ENCODE measurements at regions not wholly inside any gene's neighbourhood (a gene's known extent, or its start where the extent isn't known, plus 50 kb on each side); places are given as distances from the start of the nearest gene placed in this dataset.
A peak's percentile ranks its signal among the peaks of the same experiment; 100 is the strongest.
"Not testable (repeated sequence)": the region's sequence is repeated elsewhere in the genome, so short reads cannot be mapped to it uniquely, and the experiment has no call there.

DNA sequence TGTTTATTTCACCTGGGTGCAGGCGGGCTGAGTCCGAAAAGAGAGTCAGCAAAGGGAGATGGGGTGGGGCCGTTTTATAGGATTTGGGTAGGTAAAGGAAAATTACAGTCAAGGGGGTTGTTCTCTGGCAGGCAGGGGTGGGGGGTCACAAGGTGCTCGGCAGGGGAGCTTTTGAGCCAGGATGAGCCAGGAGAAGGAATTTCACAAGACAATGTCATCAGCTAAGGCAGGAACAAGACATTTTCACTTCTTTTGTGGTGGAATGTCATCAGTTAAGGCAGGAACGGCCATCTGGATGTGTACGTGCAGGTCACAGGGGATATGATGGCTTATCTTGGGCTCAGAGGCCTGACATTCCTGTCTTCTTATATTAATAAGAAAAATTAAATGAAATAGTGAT lies 115.8 kb upstream of the KCNJ3 start:
- not testable (repeated sequence) for DNase-seq (ENCODE audit: low read depth)

DNA sequence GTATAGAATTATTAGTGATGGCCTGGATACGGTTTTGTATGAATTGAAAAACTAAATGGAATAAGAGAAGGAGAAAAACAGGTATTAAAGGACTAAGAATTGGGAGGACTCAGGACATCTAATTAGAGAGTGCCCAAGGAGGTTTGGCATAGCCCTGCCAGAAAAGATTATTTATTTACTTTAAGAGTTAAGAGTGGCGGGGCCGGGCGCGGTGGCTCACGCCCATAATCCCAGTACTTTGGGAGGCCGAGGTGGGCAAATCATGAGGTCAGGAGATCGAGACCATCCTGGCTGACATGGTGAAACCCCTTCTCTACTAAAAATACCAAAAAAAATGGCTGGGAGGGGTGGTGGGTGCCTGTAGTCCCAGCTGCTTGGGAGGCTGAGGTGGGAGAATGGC lies 115.2 kb upstream of the KCNJ3 start:
- DNase-seq (ENCODE audit: low read depth), result not testable (repeated sequence)

DNA sequence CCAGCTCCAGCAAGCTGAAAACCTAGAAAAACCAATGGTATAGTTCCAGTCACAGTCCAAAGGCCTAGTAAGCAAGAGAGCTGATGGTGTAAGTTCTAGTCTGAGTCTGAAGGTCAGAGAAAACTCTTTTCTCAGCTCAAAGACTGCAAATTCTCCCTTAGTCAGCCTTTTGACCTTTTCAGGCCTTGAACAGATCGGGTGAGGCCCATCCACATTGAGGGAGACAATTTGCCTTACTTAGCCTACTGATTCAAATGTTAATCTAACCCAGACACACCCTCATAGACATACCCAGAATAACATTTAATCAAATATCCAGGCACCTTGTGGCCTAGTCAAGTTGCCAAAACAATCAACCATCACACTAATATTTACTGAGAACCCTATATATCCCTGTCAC lies 110.8 kb upstream of the KCNJ3 start:
- no peak for DNase-seq (ENCODE audit: low read depth)

GRCh38 chr2:154588838-154589237 lies 109.7 kb upstream of the KCNJ3 start:
- no peak for DNase-seq (ENCODE audit: low read depth)

- DNase-seq (ENCODE audit: low read depth), result no peak
These were observed 109.0 kb upstream of the KCNJ3 start for GRCh38 chr2:154589514-154589913.

DNA sequence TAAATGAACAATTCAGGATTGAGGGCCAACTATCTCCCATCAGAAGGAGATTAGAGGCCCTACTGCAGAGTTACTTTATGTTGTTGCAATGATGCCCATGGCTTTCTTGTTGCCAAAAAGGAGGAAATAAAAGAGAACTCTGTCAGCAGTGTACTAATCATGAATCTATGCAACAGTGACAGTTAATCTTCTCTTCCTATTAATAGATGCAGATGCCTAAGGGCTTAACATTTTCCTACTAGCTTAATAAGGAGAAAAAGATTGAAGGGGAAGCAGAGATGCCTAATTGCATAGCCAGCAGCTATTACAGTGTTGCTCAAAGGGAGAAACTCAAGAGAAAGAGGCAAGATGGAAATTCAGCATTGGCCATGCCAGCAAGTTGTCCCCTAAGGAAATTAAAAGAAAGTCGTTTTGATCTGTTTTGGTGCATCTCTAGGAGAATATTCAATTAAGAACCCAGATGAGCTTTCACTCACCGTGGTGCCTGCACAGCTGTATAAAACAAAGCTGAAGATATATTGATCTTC lies 107.1 kb upstream of the KCNJ3 start:
- DNase-seq (ENCODE audit: low read depth), result no peak

DNA sequence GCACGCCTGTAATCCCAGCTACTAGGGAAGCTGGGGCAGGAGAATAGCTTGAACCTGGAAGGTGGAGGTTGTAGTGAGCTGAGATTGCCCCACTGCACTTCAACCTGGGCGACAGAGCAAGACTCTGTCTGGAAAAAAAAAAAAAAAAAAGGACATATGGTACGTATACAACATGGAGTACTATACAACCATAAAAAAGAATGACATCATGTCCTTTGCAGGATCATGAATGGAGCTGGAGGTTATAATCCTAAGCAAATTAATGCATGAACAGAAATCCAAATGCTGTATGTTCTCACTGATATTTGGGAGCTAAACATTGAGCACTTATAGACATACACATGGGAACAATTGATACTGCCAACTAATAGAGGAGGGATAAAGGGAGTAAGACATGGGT lies 99.3 kb upstream of the KCNJ3 start:
- no peak for DNase-seq (ENCODE audit: low read depth)

GRCh38 chr2:154600927-154601494 lies 97.5 kb upstream of the KCNJ3 start:
- no peak for DNase-seq (ENCODE audit: low read depth)

- no peak for DNase-seq (ENCODE audit: low read depth)
These were observed 94.8 kb upstream of the KCNJ3 start for GRCh38 chr2:154603682-154604081.

DNA sequence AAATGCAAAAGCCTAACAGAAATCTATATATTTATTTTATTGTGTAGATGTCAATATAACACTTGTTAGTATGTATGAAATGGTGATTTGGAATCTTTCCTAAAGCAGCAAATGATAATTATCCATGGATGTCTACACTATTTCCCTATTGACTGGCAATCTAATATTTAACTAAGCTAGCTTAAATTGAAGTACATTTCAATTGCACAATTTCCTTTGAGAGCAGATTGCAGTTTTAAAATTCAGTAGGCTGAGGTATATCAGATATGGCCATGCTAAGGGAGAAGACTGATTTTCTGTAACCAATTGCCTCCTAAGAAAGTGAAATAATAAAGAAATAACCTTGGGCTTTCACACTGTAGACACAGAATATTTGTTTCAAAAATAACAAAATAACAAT lies 90.1 kb upstream of the KCNJ3 start:
- DNase-seq (ENCODE audit: low read depth), result no peak

DNA sequence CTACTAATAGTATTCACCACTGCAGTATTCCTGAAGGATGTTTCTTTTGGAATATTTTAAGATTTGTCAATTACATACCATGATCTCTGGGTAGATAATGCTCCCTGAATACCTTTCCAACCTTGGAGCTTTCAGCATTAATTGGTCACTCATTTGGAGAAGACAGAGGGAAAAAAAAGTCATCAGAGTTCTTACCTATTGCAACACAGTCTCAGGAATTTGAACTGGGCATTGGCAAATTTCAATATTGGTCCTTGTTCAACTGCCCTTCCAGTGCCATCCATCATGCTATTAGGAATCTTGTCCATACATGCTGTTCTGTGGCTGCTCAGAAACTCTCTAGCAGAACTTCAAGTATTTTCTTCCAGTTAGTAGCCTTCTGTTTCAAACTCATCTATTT lies 83.6 kb upstream of the KCNJ3 start:
- DNase-seq (ENCODE audit: low read depth), result no peak

GRCh38 chr2:154616659-154617058 lies 81.8 kb upstream of the KCNJ3 start:
- DNase-seq (ENCODE audit: low read depth), result no peak

GRCh38 chr2:154620471-154620870 lies 78.0 kb upstream of the KCNJ3 start:
- peak; percentile 5 for DNase-seq (ENCODE audit: low read depth)

- DNase-seq (ENCODE audit: low read depth), result peak; percentile 66
These were observed 74.7 kb upstream of the KCNJ3 start for GRCh38 chr2:154623819-154624218.

- no peak for DNase-seq (ENCODE audit: low read depth)
These were observed 61.0 kb upstream of the KCNJ3 start for GRCh38 chr2:154637456-154637855.

- DNase-seq (ENCODE audit: low read depth), result no peak
These were observed 59.7 kb upstream of the KCNJ3 start for GRCh38 chr2:154638783-154639182.

DNA sequence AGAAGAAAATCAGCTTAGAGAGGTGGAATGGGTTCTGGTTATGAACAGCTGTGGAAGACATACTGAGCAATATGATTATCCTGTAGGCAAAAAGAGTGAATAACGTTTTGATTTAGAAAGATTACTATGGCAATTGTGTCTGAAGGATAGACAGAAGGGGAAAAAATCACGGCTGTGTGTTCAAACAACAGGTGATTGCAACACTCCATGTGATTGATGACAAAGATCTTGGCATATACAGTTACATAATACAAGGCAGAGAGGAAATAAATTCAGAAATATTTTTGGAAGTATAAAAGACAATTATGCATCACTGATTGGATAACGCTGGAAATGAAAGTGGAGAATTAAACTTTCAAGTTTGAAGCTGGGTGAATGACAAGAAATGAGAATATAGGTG lies 58.5 kb upstream of the KCNJ3 start:
- DNase-seq (ENCODE audit: low read depth), result peak; percentile 0

Measured in LHCN-M2 (cell line).